GM06990 (cell line): ENCODE measurements at regions not wholly inside any gene's neighbourhood (a gene's known extent, or its start where the extent isn't known, plus 50 kb on each side); places are given as distances from the start of the nearest gene placed in this dataset.

Experiments used
- DNase-seq: peaks from one replicate; pipeline ENCODE4 v3.0.0-alpha.2; 2011; ENCODE audit not compliant: insufficient read length; ENCODE audit errors: extremely low read depth
- H3K27me3 ChIP-seq: replicated peaks from 2 replicates; pipeline ENCODE4 v1.6.0; 2011; ENCODE audit warnings: low read length; ENCODE audit not compliant: control insufficient read depth, insufficient read depth
- H3K36me3 ChIP-seq: 2 replicates; pipeline ENCODE4 v1.5.1; 2011; ENCODE audit warnings: low read length; ENCODE audit not compliant: control insufficient read depth, insufficient read depth
- H3K4me3 ChIP-seq: replicated peaks from 2 replicates; pipeline ENCODE4 v1.5.1; 2011; ENCODE audit warnings: low read depth, mild to moderate bottlenecking, control low read depth, low read length
- TF ChIP-seq, protein P1 (sequence below): IDR thresholded peaks from 2 replicates; pipeline ENCODE4 v1.5.1; 2011; ENCODE audit warnings: low read length, control low read depth, mild to moderate bottlenecking, inconsistent platforms; ENCODE audit not compliant: insufficient read depth, poor library complexity, severe bottlenecking

DNA sequence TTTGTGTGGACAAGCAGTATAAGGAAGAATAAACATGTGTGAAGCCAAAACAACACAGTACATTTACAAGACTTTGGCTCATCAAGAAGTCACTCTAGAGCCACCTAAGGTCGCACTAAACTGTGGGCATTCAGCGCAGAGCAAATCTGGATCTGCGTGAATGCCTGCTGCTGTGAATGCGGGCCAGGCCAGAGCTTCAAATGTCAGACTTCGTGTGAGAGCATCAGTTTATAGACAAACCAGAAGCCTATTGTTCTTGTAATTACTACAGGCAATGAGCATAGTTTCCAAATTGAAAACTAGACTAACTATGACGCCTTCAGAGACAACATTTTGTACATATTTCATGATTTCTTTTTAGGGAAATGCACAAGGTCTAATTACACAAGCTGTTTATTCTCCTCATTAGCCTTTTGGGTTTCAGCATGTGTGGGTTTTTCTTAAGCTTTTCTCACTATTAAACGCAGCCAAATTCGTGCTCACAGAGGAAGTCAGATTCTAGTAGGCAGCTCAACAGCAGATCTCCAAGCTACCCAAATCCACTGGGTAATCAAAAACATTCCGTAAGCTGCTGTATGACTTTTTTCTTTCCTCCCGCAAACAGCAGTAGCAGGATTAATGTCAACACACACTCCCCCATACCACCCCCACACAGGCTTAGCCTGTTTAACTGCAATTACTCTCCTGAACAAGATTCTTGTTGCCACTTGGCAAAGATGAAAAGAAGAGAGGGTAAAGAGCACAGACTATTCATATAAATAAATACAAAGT lies 84.5 kb upstream of the SETMAR start:
- Histone ChIP-seq H3K36me3 (no peaks in the 10 kb centered on the region), H3K4me3 (no peak overlapping the region), H3K27me3 (no peaks in the 10 kb centered on the region)
- no peak for DNase-seq
- TF ChIP-seq, protein P1, sequence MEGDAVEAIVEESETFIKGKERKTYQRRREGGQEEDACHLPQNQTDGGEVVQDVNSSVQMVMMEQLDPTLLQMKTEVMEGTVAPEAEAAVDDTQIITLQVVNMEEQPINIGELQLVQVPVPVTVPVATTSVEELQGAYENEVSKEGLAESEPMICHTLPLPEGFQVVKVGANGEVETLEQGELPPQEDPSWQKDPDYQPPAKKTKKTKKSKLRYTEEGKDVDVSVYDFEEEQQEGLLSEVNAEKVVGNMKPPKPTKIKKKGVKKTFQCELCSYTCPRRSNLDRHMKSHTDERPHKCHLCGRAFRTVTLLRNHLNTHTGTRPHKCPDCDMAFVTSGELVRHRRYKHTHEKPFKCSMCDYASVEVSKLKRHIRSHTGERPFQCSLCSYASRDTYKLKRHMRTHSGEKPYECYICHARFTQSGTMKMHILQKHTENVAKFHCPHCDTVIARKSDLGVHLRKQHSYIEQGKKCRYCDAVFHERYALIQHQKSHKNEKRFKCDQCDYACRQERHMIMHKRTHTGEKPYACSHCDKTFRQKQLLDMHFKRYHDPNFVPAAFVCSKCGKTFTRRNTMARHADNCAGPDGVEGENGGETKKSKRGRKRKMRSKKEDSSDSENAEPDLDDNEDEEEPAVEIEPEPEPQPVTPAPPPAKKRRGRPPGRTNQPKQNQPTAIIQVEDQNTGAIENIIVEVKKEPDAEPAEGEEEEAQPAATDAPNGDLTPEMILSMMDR: no peak

DNA sequence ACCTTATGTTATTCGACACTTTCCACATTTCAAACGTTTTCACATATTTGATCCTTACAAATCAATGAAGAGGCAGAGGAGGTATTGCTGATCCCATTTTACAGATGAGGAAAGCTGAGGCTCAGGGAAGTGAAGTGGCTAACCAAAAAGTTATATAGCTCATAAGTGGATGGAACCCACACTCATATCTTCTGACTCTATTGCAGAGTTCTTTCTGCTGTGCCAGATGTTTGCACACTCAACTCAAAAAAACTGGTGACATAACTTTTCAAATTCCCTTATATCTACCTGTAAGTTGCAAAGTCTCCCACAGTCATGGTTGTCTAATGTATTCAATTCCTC lies 84.0 kb upstream of the SETMAR start:
- no peak overlapping the region for H3K4me3 ChIP-seq
- no peak for DNase-seq
- H3K27me3 ChIP-seq: no peaks in the 10 kb centered on the region
- TF ChIP-seq, protein P1: no peak
- no peaks in the 10 kb centered on the region for H3K36me3 ChIP-seq

DNA sequence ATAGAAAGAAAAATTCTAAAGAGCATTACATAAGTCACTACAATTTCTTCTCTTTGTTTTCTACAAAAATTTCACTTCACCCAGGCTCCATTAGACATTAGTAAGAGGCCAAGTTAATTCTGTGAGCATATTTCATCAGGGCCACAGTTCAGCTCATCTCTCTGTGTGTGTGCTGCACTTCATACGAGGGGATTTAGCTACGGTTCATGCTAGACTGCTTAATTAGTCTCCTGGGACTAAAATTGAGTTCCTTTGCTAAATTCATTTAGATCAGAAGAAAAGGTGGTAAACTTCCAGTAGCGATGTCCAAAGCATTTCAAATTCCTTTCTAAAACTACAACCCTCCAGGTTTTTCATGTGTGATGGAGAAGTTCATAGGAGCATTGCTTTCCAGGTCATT lies 83.1 kb upstream of the SETMAR start:
- H3K27me3 ChIP-seq: no peaks in the 10 kb centered on the region
- TF ChIP-seq, protein P1: no peak
- no peaks in the 10 kb centered on the region for H3K36me3 ChIP-seq
- no peak for DNase-seq
- no peak overlapping the region for H3K4me3 ChIP-seq

DNA sequence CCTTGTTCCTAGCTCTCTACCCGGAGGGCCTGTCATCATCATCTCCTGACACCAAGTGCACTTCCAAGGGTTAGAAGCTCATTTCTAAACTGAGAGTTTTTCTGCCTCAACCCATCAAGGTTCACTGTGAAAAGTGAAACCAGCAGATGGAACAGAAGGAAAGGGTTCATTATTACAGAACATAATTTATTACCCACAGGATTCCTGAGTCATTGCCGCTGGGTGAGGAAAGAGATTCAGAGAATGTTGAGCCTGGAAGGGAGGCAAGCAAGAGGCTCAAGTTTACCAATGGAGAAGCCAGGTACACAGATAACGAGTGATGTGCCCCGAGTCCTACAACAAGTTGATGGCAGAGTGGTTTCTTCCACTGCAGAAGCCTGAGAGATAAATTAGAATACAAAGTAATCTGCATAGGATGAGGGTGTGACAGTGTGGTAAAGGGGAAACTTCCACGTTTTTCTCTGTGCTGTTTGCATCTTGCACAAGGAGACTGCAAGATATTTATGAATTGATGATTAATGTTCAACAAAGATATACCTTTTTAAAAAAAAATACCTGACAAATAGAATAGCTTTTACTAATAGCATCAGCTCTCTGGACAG lies 80.5 kb upstream of the SETMAR start:
- H3K27me3 ChIP-seq: no peaks in the 10 kb centered on the region
- TF ChIP-seq, protein P1: no peak
- no peak overlapping the region for H3K4me3 ChIP-seq
- DNase-seq: no peak
- no peaks in the 10 kb centered on the region for H3K36me3 ChIP-seq

DNA sequence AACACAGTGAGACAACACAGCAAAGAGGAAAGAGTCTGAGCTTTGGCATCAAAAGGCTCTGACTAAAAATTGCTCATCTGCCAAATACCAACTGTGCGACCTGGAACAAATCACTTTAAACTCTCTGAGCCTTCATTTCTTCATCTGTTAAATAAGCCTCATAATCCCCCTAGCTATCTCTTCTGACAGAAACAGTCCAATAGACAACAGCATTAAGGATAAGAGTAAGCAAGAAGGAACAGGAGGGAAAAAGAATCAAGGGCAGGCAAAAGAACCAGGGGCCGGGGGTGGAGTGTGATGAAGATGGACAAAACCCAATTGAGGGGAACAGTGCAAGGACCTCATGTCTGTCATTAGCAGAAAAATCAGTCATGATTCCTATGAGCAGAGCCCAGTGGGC lies 79.4 kb upstream of the SETMAR start:
- no peak for DNase-seq
- no peaks in the 10 kb centered on the region for H3K36me3 ChIP-seq
- TF ChIP-seq, protein P1: no peak
- H3K4me3 ChIP-seq: no peak overlapping the region
- no peaks in the 10 kb centered on the region for H3K27me3 ChIP-seq

DNA sequence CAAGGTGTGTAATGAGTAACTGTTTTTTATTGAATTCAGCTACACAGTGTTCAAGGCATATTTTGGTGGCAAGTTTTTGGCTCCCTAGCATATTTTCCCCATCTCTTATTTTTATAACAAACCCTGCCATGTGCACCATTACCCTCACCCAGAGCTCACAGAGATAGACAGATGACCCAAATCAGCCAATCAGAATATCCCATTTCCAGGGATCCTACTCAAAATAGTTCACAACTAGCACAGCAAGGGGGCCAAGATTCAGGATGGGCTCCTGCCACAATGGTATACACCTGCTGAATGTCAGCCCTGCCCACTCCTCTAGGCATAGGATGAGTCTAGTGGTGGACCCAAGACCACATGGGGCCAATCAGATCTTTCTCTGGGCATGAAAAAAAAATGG lies 78.8 kb upstream of the SETMAR start:
- DNase-seq: no peak
- Histone ChIP-seq H3K36me3 (no peaks in the 10 kb centered on the region), H3K4me3 (no peak overlapping the region), H3K27me3 (no peaks in the 10 kb centered on the region)
- TF ChIP-seq, protein P1: no peak
